DND-41 (cell line): ENCODE measurements at regions not wholly inside any gene's neighbourhood (a gene's known extent, or its start where the extent isn't known, plus 50 kb on each side); places are given as distances from the start of the nearest gene placed in this dataset.

Experiments used
- CTCF ChIP-seq: IDR thresholded peaks from 2 replicates; pipeline ENCODE4 v1.5.1; 2012; ENCODE audit warnings: borderline replicate concordance, low read length, moderate library complexity, mild to moderate bottlenecking; ENCODE audit not compliant: poor library complexity, severe bottlenecking; ENCODE audit errors: extremely low read depth
- EZH2 ChIP-seq: IDR thresholded peaks from 3 replicates; pipeline ENCODE4 v1.6.1; 2012; ENCODE audit warnings: borderline replicate concordance, low read depth, mild to moderate bottlenecking, moderate library complexity, low read length, inconsistent platforms; ENCODE audit not compliant: severe bottlenecking

GRCh38 chr3:72065872-72066641 is 281.1 kb upstream of the PROK2 start:
- TF ChIP-seq CTCF (no peak), EZH2 (no peak)
